ENCODE measurements at regions not wholly inside any gene's neighbourhood (a gene's known extent, or its start where the extent isn't known, plus 50 kb on each side); places are given as distances from the start of the nearest gene placed in this dataset.

- DNase-seq (ENCODE audit: low spot score): no peak
Observed at GRCh38 chr21:14602382-14602958, 56.4 kb upstream of the SAMSN1 start.

GRCh38 chr21:14600569-14601297 is 54.6 kb upstream of the SAMSN1 start:
- H3K9me3 ChIP-seq: no peaks in the 10 kb centered on the region
- H3K36me3 ChIP-seq: no peaks in the 10 kb centered on the region
- no peaks in the 10 kb centered on the region for H3K27me3 ChIP-seq (replicated peaks; ENCODE audit: insufficient read depth)
- H3K27ac ChIP-seq: no peak overlapping the region
- no peak for TF ChIP-seq CTCF (IDR thresholded peaks at IDR 0.05)
- H3K4me1 ChIP-seq (ENCODE audit: control insufficient read depth in 1 of 2, low read depth in 2 of 2): no peaks in the 10 kb centered on the region
- H3K4me3 ChIP-seq: no peak overlapping the region
- ATAC-seq (ENCODE audit: insufficient number of reproducible peaks, low FRiP score, low read depth) (no peak), DNase-seq (ENCODE audit: low spot score) (no peak)

More at GRCh38 chr21:14602382-14602958, 56.4 kb upstream of the SAMSN1 start:
- no peaks in the 10 kb centered on the region for H3K27me3 ChIP-seq (replicated peaks; ENCODE audit: insufficient read depth)
- no peaks in the 10 kb centered on the region for H3K9me3 ChIP-seq
- H3K27ac ChIP-seq: no peak overlapping the region
- TF ChIP-seq CTCF (IDR thresholded peaks at IDR 0.05): no peak
- H3K4me1 ChIP-seq (ENCODE audit: control insufficient read depth in 1 of 2, low read depth in 2 of 2): no peaks in the 10 kb centered on the region
- H3K4me3 ChIP-seq: no peak overlapping the region
- ATAC-seq (ENCODE audit: insufficient number of reproducible peaks, low FRiP score, low read depth): no peak
- no peaks in the 10 kb centered on the region for H3K36me3 ChIP-seq

- Histone ChIP-seq H3K27me3 (replicated peaks; ENCODE audit: insufficient read depth) (no peaks in the 10 kb centered on the region), H3K4me1 (ENCODE audit: control insufficient read depth in 1 of 2, low read depth in 2 of 2) (no peaks in the 10 kb centered on the region), H3K9me3 (no peaks in the 10 kb centered on the region), H3K4me3 (no peak overlapping the region), H3K27ac (no peak overlapping the region), H3K36me3 (no peaks in the 10 kb centered on the region)
- ATAC-seq (ENCODE audit: insufficient number of reproducible peaks, low FRiP score, low read depth): no peak
- no peak for DNase-seq (ENCODE audit: low spot score)
- no peak for TF ChIP-seq CTCF (IDR thresholded peaks at IDR 0.05)
Observed at GRCh38 chr21:14598065-14598464, 52.0 kb upstream of the SAMSN1 start.
